ENCODE measurements at regions not wholly inside any gene's neighbourhood (a gene's known extent, or its start where the extent isn't known, plus 50 kb on each side); places are given as distances from the start of the nearest gene placed in this dataset.

DNA sequence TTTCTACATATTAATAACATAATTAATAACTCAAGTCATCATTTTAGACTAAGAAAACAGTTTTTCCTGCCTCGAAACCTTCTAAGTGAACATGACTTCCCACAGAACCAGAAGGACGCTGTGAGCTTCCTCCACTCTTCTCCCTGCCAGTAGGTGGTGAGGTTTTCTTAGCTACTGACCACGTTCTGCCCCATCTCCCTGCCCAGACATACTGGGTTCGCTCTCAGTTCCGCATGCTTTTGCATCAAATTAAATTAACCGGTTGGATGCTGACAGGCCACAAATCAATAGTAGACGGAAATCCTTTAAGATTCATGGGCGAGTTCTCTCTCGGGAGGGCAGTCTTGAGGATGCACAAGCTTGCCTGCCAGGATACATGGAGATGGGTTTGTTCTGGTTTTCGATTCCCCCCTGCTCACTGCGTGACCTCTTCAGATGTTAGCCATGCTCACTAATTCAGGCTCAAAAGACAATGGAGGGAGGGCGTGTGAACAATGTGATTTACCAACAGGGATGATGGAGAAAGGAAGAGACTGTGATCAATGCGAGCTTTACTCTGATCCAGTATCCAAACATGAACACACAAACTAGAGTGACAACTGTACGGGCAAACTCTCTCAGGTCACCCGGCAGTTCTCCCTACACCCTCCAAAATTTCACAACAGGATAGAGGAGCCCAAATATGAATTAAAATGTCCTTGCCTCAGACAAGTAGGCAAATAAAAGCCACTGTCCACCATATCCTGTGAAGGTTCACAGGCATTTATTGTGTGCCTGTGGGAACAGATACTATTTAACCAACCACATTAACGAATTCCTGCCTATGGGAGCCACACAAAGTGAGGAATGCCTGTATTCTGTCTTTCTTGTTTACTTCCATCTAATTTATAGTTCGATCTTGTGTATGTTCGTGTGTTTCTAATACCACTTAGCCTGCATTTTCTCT is 375.7 kb downstream of the EIPR1 start:
- no peak for DNase-seq
- no peaks in the 10 kb centered on the region for H3K4me1 ChIP-seq
- no peak overlapping the region for H3K4me3 ChIP-seq
- H3K27me3 ChIP-seq, result no peaks in the 10 kb centered on the region
- ATAC-seq (ENCODE audit: low FRiP score in 2 of 2), result no peak
- 52% methylated on average over 18 of the region's 18 CpGs for WGBS, 2 donors
- no peaks in the 10 kb centered on the region for H3K9me3 ChIP-seq
- H3K36me3 ChIP-seq, result no peaks in the 10 kb centered on the region
- TF ChIP-seq EP300 (IDR thresholded peaks at IDR 0.05), result no peak
- TF ChIP-seq POLR2A (IDR thresholded peaks at IDR 0.05), result no peak
- no peak for TF ChIP-seq CTCF (IDR thresholded peaks at IDR 0.05)
- no peak for TF ChIP-seq POLR2AphosphoS5 (IDR thresholded peaks at IDR 0.05)
- H3K27ac ChIP-seq, result no peak overlapping the region

- DNase-seq (no peak), ATAC-seq (ENCODE audit: low FRiP score in 2 of 2) (no peak)
- Histone ChIP-seq H3K9me3 (no peaks in the 10 kb centered on the region), H3K4me3 (no peak overlapping the region), H3K27me3 (no peaks in the 10 kb centered on the region), H3K27ac (no peak overlapping the region), H3K36me3 (no peaks in the 10 kb centered on the region), H3K4me1 (no peaks in the 10 kb centered on the region)
- TF ChIP-seq CTCF (IDR thresholded peaks at IDR 0.05), result no peak
- TF ChIP-seq EP300 (IDR thresholded peaks at IDR 0.05), result no peak
- no peak for TF ChIP-seq POLR2AphosphoS5 (IDR thresholded peaks at IDR 0.05)
- TF ChIP-seq POLR2A (IDR thresholded peaks at IDR 0.05), result no peak
- WGBS, 2 donors, result 52 to 65% methylated on average over 6 of the region's 6 CpGs
Measured at GRCh38 chr2:3000968-3001367, 376.6 kb downstream of the EIPR1 start.

DNA sequence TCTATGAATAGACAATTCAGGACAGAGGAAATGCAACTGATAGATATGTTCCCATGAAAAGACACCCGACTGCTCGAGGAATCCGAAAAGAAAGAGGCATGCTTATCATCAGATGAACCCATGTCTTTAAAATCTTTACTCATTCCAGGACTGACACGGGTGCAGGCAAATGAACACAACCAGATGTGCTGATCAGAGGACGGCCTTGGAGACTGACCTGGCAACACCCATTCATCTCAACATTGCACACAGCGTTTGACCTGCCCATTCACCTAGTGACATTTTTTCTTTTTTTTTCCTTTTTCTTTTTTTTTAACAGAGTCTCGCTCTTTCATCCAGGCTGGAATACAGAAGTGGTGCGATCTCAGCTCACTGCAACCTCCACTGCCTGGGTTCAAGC is 377.5 kb downstream of the EIPR1 start:
- no peak for TF ChIP-seq EP300 (IDR thresholded peaks at IDR 0.05)
- no peak for TF ChIP-seq CTCF (IDR thresholded peaks at IDR 0.05)
- TF ChIP-seq POLR2AphosphoS5 (IDR thresholded peaks at IDR 0.05), result no peak
- no peak for TF ChIP-seq POLR2A (IDR thresholded peaks at IDR 0.05)
- ATAC-seq (ENCODE audit: low FRiP score in 2 of 2), result no peak
- no peak for DNase-seq

DNA sequence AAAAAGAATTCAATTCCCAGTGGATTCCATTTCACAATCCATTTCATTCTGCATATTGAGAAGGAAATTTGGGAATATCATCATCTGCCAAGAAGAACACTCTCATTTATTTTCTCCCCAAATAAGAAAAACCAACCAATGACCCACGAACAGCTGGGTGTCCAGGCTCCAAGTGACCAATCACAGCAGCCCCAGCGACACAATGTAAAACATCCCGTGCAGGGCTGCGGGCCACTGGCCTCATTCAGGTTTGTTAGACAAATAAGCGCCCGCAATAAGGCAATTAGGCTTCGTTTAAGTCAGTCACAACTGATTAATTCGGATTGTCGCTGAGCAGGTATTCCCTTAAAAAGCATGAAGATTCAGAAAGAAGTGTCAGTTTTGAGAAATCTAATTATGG is 378.6 kb downstream of the EIPR1 start:
- DNase-seq (no peak), ATAC-seq (ENCODE audit: low FRiP score in 2 of 2) (no peak)
- whole genome bisulfite sequencing, 2 donors, result 76 to 79% methylated on average over 9 of the region's 9 CpGs
- H3K9me3 ChIP-seq, result no peaks in the 10 kb centered on the region
- no peaks in the 10 kb centered on the region for H3K27me3 ChIP-seq
- TF ChIP-seq POLR2A (IDR thresholded peaks at IDR 0.05) (no peak), CTCF (IDR thresholded peaks at IDR 0.05) (no peak), POLR2AphosphoS5 (IDR thresholded peaks at IDR 0.05) (no peak), EP300 (IDR thresholded peaks at IDR 0.05) (no peak)
- H3K4me3 ChIP-seq, result no peak overlapping the region
- H3K4me1 ChIP-seq, result no peaks in the 10 kb centered on the region
- no peak overlapping the region for H3K27ac ChIP-seq
- no peaks in the 10 kb centered on the region for H3K36me3 ChIP-seq

More for the DNA sequence above, 377.5 kb downstream of the EIPR1 start:
- Histone ChIP-seq H3K9me3 (no peaks in the 10 kb centered on the region), H3K4me1 (no peaks in the 10 kb centered on the region), H3K36me3 (no peaks in the 10 kb centered on the region), H3K27ac (no peak overlapping the region), H3K27me3 (no peaks in the 10 kb centered on the region), H3K4me3 (no peak overlapping the region)
- 77 to 81% methylated on average over 8 of the region's 8 CpGs for WGBS, 2 donors
